Hematopoietic multipotent progenitor cell (in vitro differentiated cells): ENCODE measurements at regions not wholly inside any gene's neighbourhood (a gene's known extent, or its start where the extent isn't known, plus 50 kb on each side); places are given as distances from the start of the nearest gene placed in this dataset.

Source experiments
- DNase-seq, 3 donors: peaks; one replicate each; pipeline ENCODE4 v3.0.0-alpha.2; 2011 to 2015; ENCODE audit warnings: low read depth in 2 of 3, low spot score in 2 of 3

DNA sequence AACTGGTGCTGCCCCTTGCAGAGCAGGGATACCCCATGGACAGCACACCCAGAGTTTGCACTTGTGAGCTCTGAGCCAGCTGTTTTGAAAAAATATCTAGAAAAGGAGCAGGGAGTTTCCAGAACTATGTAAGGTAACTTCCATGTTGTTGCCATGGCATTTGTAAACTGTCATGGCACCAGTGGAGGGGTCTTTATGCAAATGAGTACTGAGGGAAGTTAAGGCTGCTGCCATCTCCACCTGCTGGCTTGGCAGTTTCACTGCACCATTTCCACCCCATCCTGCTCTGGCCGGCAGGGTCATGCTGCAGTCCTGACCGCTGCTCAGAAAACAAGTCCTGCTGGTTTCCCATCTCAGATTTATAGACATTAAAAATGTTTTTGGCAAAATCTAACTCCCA is 52.3 kb upstream of the SNTG2 start:
- DNase-seq, result peak in 2 of 3 donors; percentile 1 to 21

DNA sequence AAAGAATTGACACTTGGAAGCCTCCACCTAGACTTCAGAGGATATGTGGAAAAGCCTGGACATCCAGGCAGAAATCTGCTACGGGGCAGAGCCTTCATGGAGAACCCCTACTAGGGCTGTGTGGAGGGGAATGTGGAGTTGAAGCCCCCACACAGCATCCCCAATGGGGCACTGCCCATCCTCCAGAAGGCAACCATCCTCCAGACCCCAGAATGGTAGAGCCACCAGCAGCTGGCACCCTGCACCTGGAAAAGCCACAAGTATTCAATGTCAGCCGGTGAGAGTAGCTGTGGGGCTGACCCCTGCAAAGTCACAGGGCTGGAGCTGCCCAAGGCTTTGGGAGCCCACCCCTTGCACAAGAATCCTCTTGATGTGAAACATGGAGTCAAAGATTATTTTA is 53.6 kb upstream of the SNTG2 start:
- no peak for DNase-seq

DNA sequence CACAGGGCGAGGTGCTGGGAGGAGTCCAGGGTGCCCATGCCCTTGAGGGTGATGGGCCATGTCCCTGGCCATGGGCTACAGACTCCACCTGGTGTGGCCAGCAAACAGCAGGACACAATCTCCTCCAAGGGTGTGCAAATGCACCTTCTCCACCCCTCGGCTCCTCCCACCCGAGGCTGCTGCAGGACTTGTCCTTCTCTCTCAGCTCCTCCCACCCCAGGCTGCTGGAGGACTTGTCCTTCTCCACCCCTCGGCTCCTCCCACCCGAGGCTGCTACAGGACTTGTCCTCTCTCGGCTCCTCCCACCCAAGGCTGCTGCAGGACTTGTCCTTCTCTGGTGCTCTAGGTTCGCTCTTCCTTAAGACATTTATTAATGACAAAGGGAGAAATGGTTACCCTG is 57.3 kb upstream of the SNTG2 start:
- DNase-seq, result no peak

DNA sequence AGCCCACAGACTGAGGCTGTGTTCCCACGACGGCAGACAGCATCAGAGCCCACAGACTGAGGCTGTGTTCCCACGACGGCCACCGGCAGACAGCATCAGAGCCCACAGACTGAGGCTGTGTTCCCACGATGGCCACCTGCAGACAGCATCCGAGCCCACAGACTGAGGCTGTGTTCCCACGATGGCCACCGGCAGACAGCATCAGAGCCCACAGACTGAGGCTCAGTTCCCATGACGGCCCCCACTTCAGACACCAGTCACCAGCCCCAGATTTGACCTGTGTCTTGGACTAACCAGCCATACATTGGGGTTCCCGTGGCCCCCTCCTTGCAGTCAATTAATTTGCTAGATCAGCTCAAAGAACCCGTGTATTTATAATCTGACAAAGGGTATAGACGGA is 57.8 kb upstream of the SNTG2 start:
- no peak for DNase-seq

DNA sequence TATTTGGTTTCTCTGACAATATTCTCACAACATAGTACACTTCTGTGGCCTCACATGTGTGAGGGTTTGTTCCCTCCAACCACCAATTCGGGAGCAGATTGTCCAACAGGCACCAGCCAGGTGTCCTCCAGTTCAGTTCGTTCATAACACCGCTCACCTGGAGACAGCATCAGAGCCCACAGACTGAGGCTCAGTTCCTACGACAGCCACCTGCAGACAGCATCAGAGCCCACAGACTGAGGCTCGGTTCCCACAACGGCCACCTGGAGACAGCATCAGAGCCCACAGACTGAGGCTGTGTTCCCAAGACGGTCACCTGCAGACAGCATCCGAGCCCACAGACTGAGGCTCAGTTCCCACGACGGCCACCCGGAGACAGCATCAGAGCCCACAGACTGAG is 58.2 kb upstream of the SNTG2 start:
- DNase-seq, result no peak

DNA sequence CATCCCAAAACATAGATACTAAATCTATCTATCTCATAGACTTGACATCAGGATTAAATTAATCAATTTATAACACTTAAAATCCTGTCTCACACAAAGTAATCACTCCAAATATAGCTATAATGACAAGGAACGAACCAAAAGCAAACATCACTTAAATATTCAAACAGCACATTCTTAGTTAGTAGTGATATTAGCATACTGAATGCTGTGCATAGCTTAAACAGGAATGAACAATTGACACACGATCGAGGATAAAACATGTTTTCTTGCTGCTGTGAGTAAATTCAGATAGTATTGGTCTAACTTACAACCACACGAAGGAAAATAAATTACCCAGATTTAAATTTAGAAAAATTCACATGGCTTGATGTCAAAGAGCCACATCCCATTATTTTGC is 58.9 kb upstream of the SNTG2 start:
- no peak for DNase-seq

DNA sequence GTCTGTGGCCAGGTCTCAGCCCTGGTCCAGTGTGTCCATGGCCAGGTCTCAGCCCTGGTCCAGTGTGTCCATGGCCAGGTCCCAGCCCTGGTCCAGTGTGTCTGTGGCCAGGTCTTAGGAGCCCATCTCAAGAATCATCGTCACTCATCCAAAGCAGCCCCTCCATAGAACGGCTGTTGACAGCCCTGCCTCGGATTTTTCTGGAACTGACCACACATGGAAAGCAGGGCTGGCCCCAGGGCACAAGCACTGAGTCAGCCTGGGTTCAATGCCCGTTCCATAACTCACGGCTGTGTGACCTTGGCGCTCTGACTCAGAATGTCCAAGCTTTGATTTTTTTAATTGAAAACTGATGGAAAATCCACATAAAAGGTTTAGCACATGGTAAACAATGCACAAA is 59.9 kb upstream of the SNTG2 start:
- no peak for DNase-seq

DNA sequence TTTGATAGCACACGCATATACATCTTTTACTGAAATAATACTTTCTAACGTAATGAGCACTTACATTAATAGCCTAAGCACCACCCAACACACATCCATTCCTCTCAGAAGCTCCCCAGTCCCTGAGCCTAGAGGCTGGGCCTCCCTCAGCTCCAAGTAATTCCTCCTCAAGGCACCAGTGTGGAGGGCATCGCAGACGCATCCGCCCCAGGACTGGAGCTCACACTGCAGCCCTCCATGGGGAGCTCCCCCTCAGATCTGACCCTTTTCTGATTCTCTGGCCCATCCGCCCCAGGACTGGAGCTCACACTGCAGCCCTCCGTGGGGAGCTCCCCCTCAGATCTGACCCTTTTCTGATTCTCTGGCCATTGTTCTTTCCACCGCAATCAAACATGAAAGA is 60.4 kb upstream of the SNTG2 start:
- no peak for DNase-seq

DNA sequence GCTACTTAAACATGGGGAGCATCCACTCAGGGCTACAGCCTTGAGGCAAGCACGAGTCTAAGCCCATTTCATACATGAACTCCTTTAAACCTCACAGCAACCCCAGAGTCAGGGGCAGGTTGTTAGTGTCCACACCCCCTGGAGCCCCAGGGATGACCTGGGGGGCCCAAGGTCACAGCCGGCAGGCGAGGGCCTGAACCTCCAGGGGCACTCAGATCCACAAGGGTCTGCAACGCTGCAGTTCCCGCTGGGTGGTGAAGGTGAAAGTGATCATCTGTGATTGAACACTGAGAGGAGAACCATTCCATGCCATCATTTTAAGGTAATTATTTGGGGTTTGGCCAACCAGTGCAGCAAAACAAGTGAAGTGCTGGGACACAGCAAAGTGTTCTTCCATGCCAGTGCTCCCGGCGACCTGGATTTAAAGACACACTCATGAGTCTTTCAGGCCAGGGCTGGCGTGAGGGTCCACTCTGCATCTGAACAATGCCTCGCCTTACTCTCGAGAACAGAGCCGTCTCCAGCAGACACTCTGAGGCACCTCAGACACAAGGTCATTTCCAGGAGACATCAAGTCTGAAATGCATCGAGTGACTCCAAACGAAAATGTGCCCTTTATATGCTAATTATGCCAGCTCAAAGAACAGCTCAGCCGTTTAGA is 61.6 kb upstream of the SNTG2 start:
- DNase-seq, result no peak

DNA sequence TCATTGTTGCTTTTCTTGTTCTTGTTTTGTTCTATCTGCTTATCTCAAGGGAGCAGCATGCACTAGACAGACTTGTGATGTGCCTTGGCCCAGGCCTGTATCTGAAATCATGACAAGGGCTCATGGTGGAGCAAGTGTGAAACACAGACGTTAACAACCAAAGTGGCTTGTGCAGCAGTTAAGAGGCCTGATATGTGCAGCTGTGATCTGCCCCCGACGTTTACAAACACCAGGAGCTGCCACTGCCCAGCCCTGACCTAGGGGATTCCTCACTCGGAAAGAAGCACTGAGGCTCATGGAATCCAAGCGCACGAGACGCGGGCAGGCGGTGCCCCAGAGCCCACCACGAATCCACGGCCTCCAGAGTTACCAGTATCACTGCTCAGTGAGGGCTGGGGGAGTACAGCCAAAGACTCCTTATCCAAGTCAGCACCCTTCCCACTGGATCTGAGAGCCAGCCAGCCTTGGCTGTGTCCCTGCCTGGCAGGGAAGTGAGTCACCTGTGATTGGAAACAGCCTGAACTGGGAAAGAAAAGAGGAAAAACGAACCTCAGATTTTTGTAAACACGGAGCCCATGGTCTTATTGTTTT is 62.3 kb upstream of the SNTG2 start:
- DNase-seq, result no peak

DNA sequence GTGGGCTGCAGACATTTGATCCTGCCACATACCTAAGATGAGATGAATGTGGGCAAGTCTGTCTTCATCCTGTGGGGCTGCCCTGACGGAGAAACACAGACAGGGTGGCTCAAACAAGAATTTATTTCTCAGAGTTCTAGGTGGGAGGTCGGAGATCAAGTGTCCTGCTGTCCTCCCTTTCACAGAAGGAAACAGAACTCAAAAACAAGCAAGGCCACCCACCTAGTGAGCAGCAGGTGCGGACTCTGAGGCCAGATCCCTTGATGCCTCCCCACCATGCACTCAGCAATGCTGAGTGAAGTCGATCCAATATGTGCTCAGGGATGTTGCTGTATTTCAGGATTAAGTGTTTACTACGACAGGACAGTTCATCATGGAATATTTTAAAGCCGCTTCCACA is 63.0 kb upstream of the SNTG2 start:
- DNase-seq, result no peak

DNA sequence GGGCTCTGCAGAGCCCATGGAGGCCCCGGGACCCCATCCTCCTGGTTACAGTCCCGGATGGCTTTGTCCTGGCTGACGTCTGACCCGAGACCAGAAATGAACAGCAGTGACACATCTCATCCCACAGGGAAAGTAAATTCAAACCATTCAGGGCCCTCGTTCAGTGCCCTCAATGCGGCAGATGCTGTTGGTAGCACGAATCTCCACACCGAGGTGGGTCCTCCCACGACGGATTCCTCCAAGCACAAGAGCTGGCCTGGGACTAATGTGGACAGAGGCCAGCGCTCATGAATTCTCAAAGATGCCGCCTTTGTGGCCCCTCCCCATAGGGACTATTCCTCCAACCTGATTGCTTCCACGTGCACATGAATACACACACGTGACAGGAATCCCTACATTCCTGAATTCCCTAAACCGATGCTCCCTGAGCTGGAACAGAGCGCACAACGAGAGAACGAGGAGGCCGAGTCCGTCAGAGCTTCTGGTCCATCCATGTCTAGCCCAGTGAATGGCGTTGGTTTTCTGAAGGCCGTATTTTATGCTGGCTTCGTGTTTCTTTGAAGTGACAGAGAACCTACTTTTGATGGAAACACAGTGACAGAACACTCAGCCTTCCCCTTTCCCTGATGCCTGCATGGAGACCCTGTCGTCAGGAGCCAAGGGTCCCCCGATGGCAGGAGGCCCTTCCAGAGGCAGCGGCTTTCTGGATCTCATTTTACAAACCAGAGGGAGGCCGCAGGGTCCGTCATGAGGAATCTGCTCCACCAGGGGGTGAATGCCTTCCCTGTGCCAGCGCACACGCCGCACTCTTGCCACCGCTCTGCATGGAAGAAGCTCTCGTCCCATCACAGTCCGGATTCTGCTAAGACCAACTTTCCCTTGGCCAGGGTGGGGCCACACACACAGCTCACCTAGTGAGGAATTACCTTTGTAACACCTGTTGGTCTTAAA is 64.3 kb upstream of the SNTG2 start:
- no peak for DNase-seq

DNA sequence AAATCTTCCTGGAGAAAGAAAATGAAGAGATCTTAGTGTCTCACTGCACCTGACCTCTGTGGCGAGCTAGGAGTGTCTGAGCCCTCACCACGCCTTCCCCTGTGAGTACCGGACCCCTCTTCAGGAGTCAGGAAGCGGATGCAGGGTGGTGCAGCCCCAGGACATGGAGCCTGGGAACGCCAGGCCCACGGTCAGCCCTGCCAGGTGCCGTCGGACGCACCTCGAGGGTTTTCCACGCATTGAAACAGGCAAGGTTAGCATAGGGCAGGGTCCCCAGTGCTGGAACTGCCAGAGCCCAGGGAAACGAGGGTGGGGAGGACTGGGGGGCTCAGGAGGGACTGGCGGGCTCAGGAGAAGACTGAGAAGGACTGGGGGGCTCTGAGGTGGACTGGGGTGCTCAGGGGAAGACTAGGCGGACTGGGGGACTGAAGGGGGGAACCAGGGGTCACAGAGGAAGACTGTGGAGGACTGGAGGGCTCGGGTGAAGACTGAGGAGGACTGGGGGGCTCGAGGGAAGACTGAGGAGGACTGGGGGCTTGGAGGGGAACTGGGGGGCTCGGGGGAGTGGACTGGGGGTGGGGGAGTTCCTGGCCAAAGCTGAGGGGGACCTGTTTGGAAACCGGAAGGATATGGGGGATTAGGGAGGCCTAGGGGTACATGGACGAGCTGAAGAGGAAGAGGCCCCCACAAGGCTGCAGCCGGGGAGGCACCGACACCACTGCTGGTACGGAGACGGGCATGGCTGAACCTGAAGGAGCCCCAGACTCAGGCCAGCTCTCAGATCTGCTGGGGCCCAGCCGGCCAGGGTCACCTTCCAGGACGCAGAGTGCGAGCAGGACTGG is 65.2 kb upstream of the SNTG2 start:
- DNase-seq, result no peak

DNA sequence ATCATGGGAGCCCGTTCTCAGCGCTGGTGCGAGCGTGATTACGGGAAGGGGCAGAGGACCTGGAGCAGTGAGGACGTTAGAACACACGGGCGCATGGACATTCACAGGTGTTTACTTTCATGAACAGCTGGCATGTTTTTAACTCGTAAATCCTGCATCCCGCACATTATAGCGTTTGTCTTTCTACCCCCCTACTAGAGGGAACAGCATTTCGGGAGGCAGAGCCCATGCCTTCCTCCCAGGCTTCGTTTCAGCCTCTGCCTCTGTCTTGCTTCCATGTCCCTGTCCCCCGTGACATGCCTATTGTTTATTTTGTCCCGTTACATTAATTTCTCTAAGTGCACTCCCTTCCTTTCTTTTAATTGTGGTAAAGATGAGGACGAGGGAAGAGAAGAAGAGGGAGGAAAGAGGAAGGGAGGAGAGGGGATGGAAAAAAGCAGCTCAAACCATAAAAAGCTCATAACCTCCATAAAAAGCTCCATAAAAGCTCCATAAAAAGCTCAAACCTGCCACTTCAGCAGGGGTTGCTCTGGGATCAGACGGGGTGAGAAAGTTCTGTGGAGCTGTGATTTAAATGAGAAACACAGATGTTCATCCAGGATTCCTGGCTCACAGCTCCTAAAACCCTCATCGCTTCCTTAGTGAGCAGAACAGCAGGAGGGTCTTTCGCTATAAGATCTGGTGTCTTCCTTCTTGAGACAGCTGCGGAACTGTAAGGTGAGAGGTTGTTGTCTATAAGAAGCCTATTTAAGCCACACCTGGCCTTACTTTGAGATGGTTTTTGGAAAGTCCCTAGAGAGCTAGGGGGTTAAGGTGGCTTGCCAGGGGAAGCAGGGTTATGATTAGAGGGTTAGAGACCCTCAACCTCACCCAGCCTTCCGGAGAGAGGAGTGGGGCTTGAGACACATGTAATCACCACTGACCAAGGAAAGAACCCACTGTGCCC is 66.6 kb upstream of the SNTG2 start:
- no peak for DNase-seq

DNA sequence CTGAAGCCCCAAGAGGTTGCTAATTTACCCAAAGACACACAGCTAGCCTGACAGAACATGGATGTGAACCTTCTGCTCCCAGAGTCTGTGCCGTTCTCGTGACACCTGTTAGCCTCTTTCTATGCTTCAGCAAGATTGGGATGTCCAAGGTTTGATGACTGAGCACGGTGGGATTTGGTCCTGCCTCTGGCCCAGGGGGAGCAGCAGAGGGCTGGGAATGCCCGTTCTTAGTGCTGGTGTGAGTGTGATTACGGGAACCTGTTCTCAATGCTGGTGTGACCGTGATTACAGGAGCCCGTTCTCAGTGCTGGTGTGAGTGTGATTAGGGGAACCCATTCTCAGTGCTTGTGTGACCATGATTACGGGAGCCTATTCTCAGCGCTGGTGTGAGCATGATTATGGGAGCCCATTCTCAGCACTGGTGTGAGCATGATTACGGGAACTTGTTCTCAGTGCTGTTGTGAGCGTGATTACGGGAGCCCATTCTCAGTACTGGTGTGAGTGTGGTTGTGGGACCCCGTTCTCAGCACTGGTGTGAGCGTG is 67.3 kb upstream of the SNTG2 start:
- no peak for DNase-seq

DNA sequence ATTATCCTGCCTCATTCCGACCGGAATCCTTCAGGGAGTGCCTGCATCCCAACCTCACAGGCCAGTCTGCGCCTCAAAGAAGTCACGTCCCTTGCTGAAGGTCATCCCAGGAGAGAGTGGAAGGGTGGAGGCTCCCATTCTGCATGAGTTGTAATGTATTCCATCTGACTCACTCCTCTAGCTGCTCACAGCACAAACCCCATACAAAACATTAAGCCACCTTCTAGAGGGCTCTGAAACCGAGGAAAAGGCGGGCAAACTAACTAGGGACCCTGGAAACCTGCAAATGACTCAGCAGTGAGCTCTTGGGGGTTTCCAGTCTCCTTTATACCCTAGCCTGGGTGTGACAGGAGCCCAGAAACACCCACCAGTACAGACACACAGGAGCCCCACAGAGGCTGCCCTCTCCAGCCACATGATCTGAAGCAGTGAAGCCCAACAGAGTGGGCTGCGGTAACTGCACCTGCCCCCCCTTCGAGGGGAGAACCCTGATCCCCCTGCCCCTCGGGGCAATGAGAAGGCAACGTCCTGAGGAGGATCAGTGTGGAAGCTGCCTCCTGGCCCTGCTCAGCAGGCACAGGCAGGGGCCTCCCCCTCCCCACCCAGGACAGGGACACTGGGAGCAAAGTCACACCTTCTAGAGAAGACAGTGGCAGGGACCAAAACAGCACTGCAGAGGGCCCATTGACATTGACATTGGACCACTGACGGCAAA is 69.3 kb upstream of the SNTG2 start:
- DNase-seq, result no peak

DNA sequence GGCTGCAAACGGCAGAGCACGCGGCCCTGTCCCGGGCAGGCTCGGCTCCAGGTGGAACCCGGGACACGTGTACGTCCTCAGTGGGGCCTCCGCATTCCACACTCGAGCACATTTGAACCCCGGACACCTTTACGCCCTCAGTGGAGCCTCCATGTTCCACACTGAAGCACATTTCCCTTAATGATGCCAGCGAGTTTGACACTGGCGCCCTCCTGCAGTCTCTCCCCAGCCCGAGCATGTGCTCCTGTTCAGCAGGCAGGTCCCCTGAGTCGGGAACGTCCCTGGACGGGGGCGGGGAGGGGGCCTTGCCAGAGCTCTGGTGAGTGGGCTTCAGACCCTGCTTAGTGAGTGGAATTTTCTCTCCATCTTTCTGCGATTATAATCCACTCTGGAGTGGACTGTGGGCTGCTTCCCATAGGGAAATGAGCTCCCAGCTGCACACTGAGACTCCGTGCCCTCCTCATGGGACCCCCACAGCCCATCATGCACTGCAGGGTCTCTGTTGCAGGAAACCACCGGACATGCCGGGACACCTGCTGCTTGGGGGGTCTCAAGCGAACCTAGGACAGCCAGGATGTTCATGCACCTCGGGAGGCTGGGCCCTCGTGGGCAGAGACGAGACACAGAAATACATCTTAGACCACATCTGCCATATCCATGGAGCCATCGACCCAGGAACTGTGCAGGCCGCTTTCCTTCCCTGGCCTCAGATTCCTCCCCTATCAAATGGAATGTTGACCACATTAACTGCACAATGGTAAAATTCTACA is 70.3 kb upstream of the SNTG2 start:
- no peak for DNase-seq

DNA sequence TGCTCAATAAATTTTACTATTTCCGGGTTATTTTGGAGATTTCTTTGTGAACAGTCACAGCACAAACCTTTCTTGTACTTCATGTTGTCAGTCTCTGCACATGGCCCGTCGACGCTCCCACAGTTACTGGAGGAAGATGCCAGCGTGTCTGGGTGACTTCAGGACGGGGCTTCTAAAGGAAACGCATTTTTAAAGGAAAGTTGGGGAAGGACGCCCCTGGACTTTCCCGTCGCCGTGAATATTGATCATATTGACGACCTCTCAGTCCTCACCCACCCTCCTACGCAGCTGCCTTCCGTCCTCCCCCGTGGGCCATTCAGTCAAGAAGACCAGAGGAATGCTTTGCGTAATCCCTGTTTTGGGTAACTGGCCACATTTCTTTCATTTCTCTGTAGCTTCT is 71.1 kb upstream of the SNTG2 start:
- DNase-seq, result no peak
